M059J (cell line): ENCODE measurements at regions not wholly inside any gene's neighbourhood (a gene's known extent, or its start where the extent isn't known, plus 50 kb on each side); places are given as distances from the start of the nearest gene placed in this dataset.
"Not testable (repeated sequence)": the region's sequence is repeated elsewhere in the genome, so short reads cannot be mapped to it uniquely, and the experiment has no call there.

Source experiments
- DNase-seq: peaks from one replicate; pipeline ENCODE4 v3.0.0-alpha.2; 2012; ENCODE audit warnings: low read depth

DNA sequence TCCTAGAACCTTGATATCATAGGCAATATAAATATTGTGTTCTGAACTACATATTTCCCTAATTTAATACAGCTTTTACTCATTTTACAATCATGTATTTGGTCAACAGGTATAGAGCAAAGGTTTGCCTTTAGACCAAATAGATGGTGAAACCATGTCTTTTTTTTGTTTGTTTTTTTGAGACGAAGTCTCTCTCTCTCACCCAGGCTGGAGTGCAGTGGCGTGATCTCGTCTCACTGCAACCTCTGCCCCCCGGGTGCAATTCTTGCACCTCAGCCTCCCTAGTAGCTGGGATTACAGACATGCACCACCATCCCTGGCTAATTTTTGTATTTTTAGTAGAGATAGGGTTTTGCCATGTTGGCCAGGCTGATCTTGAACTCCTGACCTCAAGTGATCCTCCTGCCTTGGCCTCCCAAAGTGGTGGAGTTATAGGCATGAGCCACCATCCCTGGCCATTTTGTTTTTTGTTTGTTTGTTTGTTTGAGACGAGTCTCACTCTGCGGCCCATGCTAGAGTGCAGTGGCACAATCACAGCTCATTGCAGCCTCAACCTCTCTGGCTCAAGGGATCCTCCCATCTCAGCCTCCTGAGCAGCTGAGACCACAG, 243.7 kb upstream of the FOXN3 start:
- DNase-seq = not testable (repeated sequence)

DNA sequence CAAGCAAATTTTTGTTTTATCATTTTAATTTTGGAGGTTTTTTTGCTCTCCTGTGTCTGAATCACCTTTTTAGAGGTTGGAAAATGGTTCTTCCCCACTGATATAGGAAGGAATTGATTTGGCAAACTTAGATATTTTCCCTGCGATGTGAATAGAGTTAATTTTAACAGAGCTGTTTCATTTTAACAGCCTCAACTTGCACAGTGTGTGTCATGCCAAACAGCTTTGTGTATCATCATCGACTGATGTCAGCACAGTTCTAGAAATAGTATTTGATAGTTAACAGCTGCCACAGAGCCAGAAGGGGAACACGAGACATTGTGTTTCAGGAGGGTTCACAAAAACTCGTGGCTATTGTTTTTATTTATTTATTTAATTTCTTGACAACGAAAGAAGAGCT, 243.1 kb upstream of the FOXN3 start:
- DNase-seq = no peak

DNA sequence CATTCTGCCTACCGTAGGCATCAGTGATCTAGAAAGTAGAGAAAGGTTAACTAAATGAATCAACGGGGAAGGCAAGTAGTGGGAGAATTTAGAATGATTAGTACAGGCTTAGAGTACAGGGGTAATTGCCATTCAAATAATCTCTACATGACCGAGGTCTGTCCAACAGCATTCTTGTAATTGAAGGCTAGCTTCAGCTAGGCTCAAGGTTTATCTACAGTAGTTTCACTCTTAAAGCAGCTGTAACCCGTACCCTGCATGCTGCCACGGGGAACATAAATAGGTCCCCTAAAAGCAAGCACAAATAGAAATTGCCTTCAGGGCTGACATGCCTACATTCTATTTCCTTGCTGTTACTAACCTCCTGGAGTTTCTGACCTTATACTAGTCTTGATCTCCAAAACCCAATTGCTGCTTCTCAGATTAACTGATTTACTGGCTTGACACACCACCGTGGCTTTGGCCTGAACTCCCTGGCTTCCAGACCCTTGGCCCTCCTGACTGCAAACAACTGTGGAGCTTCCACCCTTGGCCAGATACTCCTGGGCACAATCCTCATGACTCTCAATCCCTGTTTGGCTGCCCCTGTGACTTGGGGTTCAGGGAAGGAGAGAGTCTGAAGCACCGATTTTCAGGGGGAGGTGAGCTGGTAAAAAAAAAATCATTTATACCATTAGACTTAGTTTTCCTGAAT, 242.1 kb upstream of the FOXN3 start:
- no peak for DNase-seq

DNA sequence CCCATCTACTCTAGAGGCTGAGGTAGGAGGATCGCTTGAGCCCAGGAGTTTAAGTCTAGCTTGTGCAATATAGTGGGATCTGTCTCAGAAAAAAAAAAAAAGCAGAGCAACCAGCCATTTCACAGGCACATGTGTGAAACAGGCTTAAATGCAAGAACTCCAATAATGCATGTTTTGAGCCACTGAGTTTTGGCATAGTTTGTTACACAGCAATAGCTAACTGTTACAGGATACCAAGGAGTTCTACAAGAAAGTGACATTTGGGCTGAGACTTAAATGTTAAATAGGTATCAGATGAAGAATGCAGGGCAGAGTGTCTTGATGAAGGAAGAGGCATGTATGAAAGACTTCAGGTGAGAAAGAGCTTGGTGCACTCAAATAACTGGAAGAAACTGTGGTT, 240.0 kb upstream of the FOXN3 start:
- DNase-seq = no peak

DNA sequence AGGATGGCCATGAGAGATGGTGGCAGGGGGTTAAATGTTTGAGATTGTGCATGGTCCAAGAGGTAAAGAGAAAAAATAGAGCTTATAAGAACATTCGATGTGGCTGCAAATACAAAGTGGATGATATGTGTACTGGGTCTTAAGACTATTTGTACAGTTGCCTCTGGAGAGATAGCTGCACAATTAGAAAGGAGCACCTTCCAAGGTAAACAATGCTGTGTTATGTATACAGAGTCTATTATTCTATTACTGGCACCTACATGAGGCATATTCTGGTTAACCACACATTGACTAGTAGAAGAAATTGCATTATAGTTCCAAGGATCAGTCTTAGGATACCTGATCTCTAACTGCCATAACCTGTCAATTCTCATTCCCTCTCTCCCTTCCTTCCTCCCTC, 238.0 kb upstream of the FOXN3 start:
- no peak for DNase-seq

DNA sequence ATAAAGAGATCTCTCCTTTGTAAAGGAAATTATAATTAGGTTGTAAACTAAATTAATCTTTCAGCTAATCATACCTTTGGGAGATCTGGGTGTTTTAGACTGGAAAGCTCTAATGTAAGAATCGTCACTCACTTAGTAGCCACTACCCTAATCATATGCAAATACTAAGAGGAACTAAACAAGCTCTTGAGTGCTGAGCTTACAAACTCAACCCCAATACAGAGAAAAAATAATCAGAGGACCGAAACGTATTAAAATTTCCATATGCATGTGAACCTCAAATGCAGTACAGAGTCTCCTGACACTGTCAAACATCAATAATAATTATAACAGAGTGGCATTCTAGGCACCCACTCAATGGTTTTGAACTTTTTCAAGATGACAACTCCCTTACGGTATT, 235.3 kb upstream of the FOXN3 start:
- DNase-seq = no peak

DNA sequence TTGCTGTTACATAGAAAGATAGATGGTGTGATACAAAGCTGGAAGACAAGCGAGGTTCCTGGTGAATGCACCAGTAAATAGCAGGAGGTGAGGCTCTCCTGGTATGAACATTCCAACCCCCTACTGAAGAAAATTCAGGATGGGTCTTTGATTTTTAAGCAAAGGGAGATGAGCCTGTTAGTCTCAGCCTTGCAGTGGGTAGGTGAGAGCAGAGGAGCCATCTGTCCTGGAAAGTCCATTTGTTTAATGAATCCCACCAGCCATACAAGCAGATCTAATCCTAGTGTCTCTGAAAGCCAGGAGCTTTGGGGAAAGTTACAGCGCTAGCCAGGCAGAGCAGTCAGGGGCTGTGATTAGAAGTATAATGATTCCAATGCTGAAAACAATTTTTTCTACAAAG, 234.8 kb upstream of the FOXN3 start:
- DNase-seq = no peak

DNA sequence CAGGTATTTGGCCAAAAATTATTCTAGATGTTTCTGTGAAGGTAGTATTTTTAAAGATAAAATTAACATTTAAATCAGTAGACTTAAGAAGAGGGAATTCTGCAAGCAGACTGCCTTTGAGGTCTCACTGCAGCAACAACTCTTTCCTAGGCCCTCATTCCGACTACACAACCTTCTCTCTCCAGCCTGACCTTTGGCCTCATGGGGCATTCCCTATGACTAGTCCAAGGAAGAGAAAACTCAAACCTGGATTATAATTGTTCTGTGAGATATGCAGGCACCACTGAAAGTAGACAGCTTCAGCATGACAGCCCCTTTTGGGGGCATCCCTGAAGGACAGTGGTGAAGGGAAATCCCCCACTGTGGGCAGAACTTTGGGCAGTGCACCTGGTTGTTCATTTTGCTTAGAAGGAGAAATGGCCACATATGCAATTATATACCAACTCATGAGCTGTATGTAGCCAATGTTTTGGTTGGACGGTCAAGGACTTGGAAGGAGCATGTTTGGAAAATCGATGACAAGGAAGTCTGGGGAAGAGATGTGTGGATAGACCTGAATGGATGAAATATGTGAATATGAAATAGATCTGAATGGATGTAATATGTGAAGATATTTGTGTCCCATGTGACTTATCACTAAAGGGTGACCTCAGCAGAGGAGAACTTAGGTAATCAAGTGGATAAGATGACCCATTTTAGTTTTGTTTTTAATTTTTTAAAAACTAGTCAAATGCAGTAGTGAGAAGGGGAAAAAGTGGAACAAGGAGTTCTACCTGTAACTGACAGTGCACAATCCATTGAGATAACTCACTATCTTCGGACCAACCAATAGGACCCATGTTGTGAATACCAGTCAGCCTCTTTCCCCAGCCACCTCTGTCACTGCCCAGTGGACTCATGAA, 233.3 kb upstream of the FOXN3 start:
- DNase-seq = peak; percentile 46

DNA sequence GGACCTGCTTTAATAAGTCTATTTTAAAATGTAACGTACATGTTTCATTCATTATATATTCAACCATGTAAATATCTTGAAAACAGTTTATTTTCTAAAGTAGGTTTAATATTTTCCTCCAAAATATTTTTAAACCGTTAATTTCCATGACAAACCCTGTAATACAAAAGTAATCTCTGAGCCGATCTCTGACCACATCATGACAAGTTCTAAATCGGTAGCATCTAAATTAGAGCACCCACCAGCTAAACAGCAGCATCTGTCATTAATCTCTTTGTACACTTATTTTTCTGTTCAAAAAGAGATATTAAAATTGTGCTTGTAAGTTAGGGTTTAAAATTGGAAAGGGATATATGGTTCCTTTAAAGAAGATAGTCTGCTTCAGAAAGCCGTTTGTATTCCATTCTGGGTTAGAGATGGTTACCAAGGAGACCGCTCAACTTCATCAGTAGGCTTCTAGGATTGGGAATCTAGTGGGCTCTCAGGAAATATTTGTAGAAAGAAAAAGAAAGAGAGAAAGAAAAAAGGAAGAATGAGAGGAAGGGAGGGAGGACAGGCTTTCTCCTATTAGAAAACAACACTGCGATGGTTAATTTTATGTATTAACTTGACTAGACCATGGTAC, 232.5 kb upstream of the FOXN3 start:
- DNase-seq = peak; percentile 14

DNA sequence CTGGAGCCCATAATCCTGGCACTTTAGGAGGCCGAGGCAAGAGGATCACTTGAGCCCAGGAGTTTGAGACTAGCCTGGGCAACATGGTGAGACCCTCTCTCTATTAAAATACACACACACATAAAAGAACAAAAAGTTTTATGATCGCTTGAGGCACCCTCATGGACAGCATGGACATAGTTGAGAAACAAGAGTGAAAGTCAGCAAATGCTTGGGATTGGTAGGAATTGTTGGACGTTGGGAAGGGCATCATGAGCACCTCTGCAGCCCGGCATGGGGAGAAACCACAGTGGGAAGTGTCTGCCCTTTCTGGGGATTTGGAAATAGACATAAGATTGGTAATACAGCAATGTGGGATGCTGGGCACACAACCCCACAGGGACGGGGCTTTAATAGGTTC, 231.9 kb upstream of the FOXN3 start:
- no peak for DNase-seq

DNA sequence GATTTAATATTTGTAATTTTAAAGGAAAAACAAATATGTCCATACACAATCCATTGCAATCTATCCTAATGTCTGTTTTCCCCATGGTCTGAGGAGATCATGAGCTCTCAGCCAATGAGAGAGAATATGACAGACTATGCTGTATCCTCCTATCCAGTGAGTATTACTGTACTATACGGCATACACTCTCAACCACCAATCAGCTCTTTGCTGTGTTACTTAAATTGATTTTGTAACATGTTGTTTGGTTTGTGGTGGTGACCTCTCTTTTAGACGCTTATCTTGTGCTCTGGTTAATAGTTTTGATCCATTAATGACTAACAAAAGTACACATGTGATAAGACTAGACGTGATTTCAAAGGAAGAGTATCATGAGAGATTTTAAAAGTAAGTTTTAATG, 231.5 kb upstream of the FOXN3 start:
- DNase-seq = no peak

DNA sequence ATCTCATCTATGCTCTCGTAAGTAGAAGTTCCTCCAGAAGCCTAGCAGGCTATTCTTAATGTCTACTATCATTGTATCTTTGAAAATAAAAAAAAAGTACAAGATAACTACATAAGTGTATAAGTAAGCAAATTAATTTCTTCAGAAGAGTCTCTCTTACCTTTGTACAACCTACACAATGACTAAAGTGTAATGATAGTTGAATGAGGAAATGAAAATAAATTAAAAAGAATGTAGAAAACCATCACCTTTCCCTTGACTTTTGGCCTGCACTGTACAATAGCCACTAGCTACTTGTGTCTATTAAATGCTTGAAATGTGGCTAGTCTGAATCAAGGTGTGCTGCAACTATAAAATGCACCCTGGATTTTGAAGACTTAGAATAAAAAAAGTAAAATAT, 229.9 kb upstream of the FOXN3 start:
- DNase-seq = no peak

DNA sequence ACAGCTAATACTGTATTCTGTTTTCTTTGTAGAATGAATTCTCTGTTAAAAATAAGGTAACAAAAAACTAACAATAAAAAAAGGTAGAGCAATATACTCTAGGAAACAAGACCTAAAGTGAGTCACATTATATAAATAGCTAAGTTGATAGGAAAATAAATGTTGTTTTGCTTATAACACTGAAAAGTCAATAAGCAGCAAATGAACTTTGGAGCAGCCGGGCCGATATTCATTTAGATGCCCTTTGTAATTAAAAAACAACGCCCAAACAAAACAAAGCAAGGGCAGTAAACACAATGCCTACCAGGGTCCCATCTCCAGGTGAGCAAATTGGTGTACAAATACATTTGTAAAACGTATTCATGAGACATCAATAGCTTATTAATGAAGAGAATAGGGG, 227.6 kb upstream of the FOXN3 start:
- no peak for DNase-seq

DNA sequence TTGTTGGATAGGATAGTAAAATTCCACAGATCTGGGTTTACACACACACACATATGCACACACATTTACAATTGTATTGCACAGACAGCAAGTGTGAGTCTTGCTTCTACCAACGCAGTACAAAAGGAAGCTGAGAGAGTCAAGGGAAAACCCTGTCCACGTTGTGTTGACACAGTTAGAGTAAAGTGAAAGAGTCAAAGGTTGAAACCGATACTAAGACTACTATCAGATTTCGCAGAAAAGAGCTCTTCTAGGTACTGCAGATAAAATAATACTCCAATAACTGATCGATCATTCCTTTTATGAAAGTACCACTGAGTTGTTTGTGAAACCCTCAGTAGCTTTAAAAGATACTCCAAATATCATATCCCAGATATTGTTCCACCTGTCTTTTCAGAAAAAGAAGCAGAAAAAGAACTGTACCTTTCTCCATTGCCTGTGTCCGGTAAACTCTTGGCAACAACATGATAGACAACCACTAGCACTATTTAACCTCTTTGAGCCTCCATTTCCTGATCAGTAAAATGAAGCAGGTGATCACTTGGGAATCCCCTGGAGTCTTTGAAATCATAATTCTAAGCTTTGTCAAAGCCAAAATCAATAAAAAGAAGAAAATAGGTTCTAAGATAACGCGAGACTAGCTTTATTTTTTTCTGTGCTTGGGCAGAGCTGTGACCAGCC, 224.6 kb upstream of the FOXN3 start:
- DNase-seq = no peak

DNA sequence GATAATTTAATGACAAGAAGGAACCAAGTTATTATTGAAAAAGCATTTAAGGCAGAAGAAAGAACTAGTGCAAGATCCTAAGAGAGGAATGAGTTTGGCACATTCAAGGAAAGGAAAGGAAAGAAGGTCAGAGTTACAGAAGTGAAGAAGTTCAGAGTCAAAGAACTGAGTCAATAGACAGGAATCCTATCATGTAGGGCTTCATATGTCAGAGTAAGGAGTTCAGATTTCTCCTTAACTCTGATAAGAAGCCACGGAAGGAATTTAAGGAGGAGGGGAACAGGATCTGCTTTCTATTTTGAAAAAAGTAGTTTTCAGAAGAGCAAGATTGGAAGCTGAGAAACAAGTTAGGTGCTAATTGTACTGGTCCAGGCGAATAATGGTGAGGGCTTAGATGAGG, 223.1 kb upstream of the FOXN3 start:
- peak; percentile 23 for DNase-seq

DNA sequence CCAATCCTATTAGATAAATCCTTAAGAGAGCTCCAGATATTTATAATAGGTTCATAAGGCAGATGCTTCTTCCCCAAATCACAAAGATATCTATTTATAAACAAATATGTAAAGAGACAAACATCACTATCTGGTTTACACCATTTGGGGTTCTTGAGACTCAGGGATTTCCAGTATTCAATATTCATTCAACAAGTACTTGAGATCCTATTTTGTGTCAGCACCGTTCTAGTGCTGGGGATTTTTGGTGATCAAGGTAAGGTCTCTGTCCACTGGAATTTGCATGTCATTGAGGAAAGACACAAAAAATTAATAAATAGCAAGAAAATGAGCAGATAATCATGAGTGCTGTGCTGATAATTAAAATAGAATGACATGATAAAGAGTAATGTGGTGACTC, 222.7 kb upstream of the FOXN3 start:
- no peak for DNase-seq

DNA sequence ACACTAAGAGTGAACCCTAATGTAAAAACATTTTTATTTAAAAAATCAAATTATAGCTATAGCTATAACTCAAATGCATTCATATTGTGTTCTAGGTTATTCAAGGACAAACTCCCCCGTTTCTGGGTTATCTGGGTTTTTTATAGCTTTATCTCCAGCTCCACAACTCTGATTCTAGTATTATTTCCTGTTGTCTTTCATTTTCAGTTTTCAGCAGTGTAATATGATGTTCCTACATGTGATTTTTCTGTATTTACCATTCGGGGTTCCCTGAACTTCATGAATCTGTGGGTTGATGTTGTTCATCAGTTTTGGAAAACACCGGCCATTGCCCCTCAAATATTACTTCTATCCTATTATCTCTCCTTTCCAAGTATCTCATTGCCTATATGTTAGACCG, 221.9 kb upstream of the FOXN3 start:
- DNase-seq = no peak

DNA sequence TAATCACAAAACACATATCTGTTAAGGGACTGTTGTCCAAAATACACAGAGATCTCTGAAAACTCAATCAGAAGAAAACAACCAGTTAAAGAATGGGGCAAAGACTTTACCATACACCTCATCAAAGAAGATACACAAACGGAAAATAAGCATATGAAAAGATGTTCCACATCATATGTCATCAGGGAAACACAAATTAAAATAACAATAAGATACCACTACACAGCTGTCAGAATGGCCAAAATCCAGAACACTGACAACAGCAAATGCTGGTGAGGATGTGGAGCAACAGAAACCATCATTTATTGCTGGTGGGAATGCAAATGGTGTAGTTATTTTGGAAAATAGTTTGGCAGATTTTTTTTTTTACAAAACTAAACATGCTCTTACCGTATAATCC, 220.5 kb upstream of the FOXN3 start:
- no peak for DNase-seq

DNA sequence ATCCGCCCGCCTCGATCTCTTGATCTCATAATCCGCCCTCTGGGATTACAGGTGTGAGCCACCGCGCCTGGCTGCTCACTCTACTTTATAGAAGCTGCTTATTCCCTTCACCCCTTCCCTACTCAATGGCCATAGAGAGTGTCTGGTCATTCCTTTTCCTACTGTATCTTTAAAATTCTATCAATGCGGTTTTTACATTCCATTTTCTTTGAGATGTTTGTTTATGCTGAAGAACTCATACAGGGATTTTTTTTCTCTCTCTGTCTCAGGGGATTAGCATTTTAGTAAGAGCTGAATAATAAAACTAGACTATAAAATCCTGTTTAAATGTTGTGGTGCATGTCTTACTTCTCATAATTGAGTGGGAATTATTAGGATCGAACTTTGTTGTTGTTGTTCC, 218.6 kb upstream of the FOXN3 start:
- no peak for DNase-seq

DNA sequence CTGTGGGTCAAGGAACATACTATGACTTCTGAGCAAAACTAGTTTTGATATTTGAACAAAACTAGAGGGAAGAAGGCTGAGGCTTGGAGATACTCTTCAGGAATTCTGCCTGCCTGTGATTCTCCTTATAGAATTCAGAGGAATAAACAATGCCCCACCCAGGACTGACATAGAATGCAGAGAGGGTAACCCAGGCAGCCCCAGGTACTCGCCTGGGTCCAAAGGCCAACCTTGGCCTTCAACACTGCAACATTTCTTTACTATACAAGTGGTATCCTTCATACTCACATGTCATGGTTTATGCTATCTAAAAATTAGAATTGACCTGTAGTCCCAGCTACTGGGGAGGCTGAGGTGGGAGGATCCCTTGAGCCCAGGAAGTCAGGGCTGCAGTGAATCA, 217.0 kb upstream of the FOXN3 start:
- DNase-seq = no peak

DNA sequence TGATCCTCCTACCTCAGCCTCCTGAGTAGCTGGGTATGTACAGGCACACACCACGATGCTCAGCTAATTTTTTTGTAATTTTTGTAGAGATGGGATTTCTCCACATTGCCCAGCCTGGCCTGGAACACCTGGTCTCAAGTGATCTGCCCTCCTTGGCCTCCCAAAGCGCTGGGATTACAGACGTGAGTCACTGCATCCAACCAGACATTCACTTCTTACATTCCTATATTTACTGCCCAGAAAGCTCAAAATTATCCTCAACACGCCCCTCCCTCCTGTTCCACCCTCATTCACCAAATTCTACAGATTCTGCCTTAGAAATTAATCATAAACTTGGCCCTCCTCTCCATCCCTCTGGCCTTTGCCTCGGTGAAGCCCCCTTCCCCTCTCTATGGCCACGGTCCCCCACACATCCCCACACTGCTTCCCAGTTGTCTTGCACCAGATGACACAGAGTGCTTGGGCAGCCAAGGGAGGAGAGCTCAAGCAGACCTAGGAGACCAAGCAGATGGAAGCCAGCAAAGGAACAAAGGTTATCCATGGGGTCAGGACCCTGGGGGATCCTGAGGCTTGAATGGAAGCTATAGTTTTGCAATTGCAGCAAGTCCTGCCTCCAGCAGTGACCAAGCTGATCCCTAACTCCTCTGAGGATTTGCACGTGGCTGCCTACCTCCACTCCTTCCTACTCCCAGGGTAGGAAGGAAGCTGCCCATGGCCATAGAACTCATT, 213.2 kb upstream of the FOXN3 start:
- peak; percentile 42 for DNase-seq
